Stimulated activated CD8-positive, alpha-beta memory T cell treated with anti-CD3 and anti-CD28 coated beads, Interleukin-7, amount 100 ng/mL, for 1 hour (primary cell): ENCODE measurements at regions not wholly inside any gene's neighbourhood (a gene's known extent, or its start where the extent isn't known, plus 50 kb on each side); places are given as distances from the start of the nearest gene placed in this dataset.

Experiments used
- DNase-seq, 2 donors: peaks; one replicate each; pipeline ENCODE4 v3.0.0-alpha.2; 2020; ENCODE audit warnings: low read depth in 2 of 2

GRCh38 chrX:46301903-46302302 is 243.3 kb downstream of the ZNF674 start:
- no peak for DNase-seq

DNA sequence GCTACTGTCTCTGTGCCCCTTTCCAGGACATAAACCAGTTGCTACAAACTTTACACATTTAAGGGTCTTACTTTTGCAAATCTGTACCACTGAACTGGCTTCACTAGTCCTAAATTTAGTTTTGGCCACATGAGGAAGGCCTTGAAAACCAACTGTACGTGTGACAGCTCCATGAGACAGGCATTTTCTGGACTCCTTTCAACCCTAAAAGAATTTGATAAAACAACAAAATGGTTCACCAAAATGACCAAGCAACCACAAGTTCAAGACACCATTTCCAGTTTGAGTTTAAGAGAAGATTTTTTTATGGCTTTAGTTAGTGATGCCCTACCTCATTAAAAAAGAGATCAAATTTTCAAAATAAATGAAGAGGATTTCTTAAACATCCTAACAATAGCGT is 246.4 kb downstream of the ZNF674 start:
- no peak for DNase-seq

DNA sequence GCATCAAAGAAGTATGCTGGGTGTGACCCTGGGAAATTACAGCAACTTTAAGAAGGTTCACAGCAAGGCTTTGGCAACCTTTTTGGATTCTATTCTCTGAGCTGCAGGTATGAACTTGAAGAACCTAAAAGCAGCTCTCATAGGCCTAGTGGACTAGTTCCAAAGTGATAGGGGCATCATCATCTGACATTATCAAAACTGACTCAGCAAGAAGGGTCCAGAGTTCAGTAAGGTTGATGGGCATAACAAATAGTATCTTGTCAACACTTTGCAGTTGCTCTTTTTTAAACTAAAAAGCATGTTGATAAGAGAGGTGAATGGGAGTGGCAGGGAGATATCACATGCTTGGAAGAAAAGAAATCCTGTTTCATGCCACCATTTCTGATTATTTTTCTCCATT is 249.3 kb downstream of the ZNF674 start:
- no peak for DNase-seq

- no peak for DNase-seq
Observed at GRCh38 chrX:46294234-46294633, 251.0 kb downstream of the ZNF674 start.

GRCh38 chrX:46279925-46280313 is 265.3 kb downstream of the ZNF674 start:
- DNase-seq: no peak

GRCh38 chrX:46279214-46279924 is 265.9 kb downstream of the ZNF674 start:
- no peak for DNase-seq

- no peak for DNase-seq
Observed at GRCh38 chrX:46278572-46278971, 266.6 kb downstream of the ZNF674 start.

DNA sequence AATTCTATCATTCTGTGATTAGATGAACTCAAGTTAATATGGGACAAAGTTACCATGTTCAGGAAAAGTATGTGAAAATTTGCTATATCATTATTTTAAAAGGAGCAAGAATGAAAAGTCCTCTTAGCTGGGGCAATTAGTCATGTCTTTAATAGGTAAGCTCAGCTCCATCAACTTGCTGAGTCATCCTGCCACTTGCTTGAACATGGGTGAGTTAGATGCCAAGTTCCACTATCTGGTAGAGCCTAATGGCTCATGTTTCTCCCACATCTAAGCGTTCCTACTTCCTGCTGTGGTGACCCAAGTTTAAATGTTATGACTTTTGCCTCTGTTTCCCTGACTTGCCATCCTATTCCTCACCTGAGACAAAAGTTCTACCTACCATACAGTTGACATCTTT is 276.8 kb downstream of the ZNF674 start:
- DNase-seq: no peak

DNA sequence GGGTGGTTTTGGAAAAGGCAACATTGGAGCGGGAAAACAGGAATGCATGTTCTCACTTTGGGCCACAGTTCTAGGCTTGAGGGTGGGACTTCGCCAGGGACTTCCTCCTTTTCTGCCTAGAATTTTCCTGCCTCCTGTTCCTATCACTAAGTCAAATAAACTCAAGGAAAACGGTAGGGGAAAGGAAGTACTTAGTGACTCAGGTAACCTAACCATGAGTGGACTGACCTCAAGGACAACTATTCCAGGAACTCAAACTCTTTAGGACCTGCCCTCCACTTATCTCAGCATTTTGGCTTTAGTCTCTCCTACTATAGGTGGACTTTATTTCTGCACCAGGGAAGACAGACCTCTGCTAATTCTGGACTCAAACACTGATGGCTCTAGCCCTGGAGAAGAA is 281.7 kb downstream of the ZNF674 start:
- no peak for DNase-seq

DNA sequence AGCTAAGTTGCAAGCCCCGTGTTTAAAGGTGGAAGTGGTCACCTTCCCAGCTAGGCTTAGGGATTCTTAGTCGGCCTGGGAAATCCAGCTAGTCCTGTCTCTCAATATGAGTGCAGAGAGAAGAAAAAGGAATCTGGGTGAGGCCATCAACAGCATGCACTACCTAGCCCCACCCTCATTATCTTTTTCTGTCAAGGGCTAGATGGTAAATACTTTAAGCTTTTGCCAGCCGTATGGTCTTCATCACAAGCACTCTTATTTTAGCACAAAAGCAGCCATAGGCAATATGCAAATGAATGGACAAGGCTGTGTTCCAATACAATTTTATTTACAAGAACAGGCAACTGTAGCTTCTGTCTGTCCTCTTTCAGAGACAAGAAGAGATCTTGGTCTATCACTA is 282.9 kb downstream of the ZNF674 start:
- DNase-seq: no peak

DNA sequence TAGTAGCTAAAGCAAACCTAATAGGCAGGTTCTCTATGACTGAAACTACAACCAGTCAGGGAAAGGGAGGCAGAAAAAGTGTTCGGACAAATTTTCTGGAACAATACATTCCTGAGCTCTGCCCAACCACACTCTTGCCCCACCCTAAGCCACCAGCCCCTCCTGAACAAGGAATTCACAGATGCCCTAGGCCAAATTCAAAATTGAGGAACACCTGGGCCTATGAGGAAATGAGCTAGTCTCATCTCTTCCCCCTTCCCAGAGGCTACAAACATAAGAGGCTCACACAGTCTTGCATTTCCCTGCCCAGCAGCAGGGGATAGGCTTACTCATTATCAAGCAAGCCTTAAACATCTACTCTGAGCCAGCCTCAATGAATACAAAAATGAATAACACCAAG is 284.7 kb downstream of the ZNF674 start:
- DNase-seq: no peak

- no peak for DNase-seq
Observed at GRCh38 chrX:46258356-46258755, 286.9 kb downstream of the ZNF674 start.

- DNase-seq: no peak
Observed at GRCh38 chrX:46257451-46257879, 287.8 kb downstream of the ZNF674 start.

- DNase-seq: no peak
Observed at GRCh38 chrX:46256875-46257274, 288.3 kb downstream of the ZNF674 start.

GRCh38 chrX:46255046-46255445 is 290.2 kb downstream of the ZNF674 start:
- DNase-seq: no peak

- no peak for DNase-seq
Observed at GRCh38 chrX:46254641-46255040, 290.6 kb downstream of the ZNF674 start.

DNA sequence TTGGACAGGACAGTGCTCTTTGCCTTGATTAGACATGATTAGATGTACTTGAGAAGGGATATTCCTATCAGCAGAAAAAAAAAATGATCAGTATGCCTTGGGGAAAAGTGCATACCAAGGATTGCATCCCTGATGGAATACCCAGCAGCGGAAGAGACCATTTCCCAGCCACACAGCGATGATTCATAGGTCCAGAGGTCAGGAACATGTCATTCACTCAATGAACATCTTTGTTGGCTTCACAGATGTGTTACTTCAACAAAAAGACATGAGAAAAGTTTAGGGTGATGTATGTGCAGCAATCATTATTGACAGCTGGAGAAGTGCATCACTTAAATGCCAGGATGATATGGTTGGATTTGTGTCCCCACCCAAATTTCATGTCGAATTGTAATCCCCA is 293.5 kb downstream of the ZNF674 start:
- DNase-seq: no peak

DNA sequence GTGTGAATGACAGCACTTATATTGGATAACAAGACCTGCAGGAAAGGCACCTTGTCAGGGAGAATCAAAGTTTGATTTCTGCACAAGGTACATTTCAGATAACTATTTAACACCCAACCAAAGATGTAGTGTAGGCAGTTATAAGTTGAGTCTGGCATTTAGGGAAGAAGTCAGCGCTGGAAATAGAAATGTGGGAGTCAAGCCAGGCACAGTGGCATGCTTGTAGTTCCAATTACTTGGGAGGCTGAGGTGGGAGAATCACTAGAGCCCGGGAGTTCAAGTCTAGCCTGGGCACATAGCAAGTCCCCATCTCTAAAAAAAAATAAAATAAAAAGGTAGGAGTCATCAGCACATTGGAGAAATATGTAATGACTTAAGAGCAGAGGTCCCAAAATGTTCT is 295.1 kb downstream of the ZNF674 start:
- no peak for DNase-seq

DNA sequence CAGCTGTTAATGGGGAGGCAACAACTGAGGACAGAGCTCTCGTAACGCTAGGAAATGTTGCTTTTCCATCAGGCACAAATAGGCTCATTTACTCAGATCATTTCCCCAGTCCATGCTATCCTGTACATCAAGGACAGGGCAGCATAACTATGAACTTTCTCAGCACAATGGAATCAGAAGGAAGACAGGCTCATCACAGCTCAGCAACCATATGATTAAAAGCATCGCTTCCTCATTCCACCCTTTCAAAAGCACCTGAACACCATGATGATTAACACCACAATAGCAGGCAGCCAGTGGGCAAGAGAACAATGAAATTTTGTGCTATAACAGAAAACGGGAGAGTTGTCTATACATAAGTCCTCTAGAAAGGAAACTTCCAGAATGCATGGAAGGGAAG is 297.8 kb downstream of the ZNF674 start:
- no peak for DNase-seq

- no peak for DNase-seq
Observed at GRCh38 chrX:46244451-46244850, 300.8 kb downstream of the ZNF674 start.

DNA sequence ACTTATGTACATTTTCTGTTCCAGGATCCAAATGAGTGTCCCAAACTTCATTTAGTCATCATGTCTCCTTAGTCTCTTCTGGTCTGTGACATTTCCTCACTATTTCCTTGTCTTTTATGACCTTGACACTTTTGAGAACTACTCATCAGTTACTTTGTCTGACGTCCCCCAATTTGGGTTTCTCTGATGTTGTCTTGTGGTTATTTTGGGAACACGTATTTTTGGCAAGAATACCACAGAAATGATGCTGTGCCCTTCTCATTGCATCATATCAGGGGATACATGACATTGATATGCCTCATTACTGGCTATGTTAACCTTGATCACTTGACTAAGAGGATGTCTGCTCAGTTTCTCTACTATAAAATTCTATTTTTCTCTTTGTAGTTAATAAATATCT is 308.8 kb downstream of the ZNF674 start:
- DNase-seq: no peak

- no peak for DNase-seq
Observed at GRCh38 chrX:46235778-46236177, 309.4 kb downstream of the ZNF674 start.

- no peak for DNase-seq
Observed at GRCh38 chrX:46234775-46235174, 310.4 kb downstream of the ZNF674 start.

- no peak for DNase-seq
Observed at GRCh38 chrX:46228389-46228788, 316.8 kb downstream of the ZNF674 start.
